ENCODE measurements at regions not wholly inside any gene's neighbourhood (a gene's known extent, or its start where the extent isn't known, plus 50 kb on each side); places are given as distances from the start of the nearest gene placed in this dataset.

GRCh38 chr22:23401111-23401909 is 178.8 kb downstream of the IGLL1 start:
- Histone ChIP-seq H3K4me2 (ENCODE audit: insufficient read depth, insufficient read length, low read length) (no peak overlapping the region), H2AK5ac (ENCODE audit: insufficient read length, low read length) (no peak overlapping the region), H4K20me1 (ENCODE audit: control insufficient read depth, insufficient read depth, insufficient read length) (no peaks in the 10 kb centered on the region), H4K5ac (ENCODE audit: insufficient read length, low read depth, low read length) (no peak overlapping the region), H2AFZ (ENCODE audit: low read length) (no peak overlapping the region), H3K79me2 (ENCODE audit: insufficient read depth, low read length) (no peaks in the 10 kb centered on the region), H3K23ac (ENCODE audit: insufficient read length, low read depth, low read length) (no peak overlapping the region), H2BK5ac (ENCODE audit: insufficient read length, low read length) (no peak overlapping the region), H3K27me3 (ENCODE audit: insufficient read depth, low read length) (no peaks in the 10 kb centered on the region), H3K9me3 (ENCODE audit: control insufficient read depth, low read depth, low read length) (no peaks in the 10 kb centered on the region), H3K23me2 (ENCODE audit: insufficient read length, low read depth, low read length, poor library complexity, severe bottlenecking) (peaks cover 8% of the 10 kb centered on the region), H4K8ac (replicated peaks; ENCODE audit: insufficient read length, low read depth, low read length) (no peak overlapping the region), H3T11ph (ENCODE audit: low read length) (no peak overlapping the region), H3K9ac (ENCODE audit: extremely low read depth, insufficient read length, low read length) (no peak overlapping the region), H2BK20ac (ENCODE audit: low read depth, low read length, poor library complexity, severe bottlenecking) (no peak overlapping the region), H3K14ac (ENCODE audit: insufficient read depth, low read length) (no peak overlapping the region; the same call in 1 of the 2 replicates), H2BK120ac (ENCODE audit: low read depth, low read length, poor library complexity, severe bottlenecking) (no peak overlapping the region), H2BK12ac (ENCODE audit: insufficient read length, low read depth, low read length) (no peak overlapping the region), H4K91ac (ENCODE audit: insufficient read length, low read depth, low read length) (no peak overlapping the region), H3K4me1 (ENCODE audit: insufficient read depth, low read length) (no peaks in the 10 kb centered on the region), H3K18ac (ENCODE audit: insufficient read length, low read depth, low read length) (no peak overlapping the region), H2BK15ac (ENCODE audit: low read depth, low read length) (no peak overlapping the region), H3K27ac (ENCODE audit: insufficient read length, low read depth, low read length) (no peak overlapping the region), H3K4ac (ENCODE audit: low read depth, low read length) (no peak overlapping the region), H3K56ac (ENCODE audit: insufficient read length, low read depth, low read length) (no peak overlapping the region), H3K79me1 (ENCODE audit: insufficient read depth, low read depth, low read length, poor library complexity, severe bottlenecking) (no peaks in the 10 kb centered on the region)
- Mint-ChIP-seq H3K4me1 (peaks cover 7 to 18% of the 10 kb centered on the region in 2 experiments), H3K9me3 (no peaks in the 10 kb centered on the region), H3K36me3 (ENCODE audit: insufficient read depth in 1 of 3, low read depth in 3 of 3) (no peaks in the 10 kb centered on the region), H3K4me3 (no peak overlapping the region), H3K27ac (no peak overlapping the region), H3K27me3 (ENCODE audit: low read depth) (peaks cover 26% of the 10 kb centered on the region)
- no peak for DNase-seq
- no peak for TF ChIP-seq CTCF (conservative IDR thresholded peaks at IDR 0.05)
- WGBS (ENCODE audit: extremely low coverage, insufficient read length, low lambda C conversion rate): no CpG with 5 or more reads among the region's 20 CpGs

Data from H9 (cell line).